ENCODE measurements at regions not wholly inside any gene's neighbourhood (a gene's known extent, or its start where the extent isn't known, plus 50 kb on each side); places are given as distances from the start of the nearest gene placed in this dataset.
"Not testable (repeated sequence)": the region's sequence is repeated elsewhere in the genome, so short reads cannot be mapped to it uniquely, and the experiment has no call there.

GRCh38 chr1:30450818-30451233, 272.6 kb downstream of the MATN1 start:
- DNase-seq, result no peak

GRCh38 chr1:30450148-30450817, 273.1 kb downstream of the MATN1 start:
- no peak for DNase-seq

DNA sequence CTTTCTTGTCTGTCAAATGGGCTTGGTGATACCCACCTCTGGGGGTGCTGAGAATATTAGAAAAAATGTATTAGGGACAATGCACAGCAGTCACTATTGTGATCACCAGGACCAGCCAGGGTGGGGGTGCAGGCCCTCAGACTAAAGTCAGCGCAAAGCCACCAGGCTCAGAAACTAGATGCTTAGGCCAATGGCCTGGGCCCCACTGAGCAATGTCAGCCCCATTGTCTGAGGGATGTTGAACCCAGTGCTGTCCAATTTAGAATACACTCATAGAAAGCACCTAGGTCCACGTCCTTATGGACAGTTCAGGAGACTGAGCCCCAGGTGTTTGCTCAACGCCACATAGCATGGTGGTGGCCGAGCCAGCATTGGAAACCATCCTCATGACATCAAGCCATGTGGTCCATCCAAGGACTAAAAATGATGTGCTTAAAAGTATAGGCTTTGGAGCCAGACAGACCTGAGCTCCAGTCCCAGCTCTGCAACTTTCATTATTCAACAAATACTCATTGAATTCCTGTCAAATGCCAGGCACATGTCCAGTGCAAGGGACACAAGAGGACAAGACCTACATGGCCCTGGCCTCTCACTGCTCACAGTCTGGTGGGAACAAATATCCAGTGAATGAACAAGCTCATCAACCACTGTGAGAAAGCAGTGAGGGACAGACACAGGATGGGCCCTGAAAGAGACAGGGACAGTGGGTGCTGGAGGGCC, 273.8 kb downstream of the MATN1 start:
- no peak for DNase-seq

DNA sequence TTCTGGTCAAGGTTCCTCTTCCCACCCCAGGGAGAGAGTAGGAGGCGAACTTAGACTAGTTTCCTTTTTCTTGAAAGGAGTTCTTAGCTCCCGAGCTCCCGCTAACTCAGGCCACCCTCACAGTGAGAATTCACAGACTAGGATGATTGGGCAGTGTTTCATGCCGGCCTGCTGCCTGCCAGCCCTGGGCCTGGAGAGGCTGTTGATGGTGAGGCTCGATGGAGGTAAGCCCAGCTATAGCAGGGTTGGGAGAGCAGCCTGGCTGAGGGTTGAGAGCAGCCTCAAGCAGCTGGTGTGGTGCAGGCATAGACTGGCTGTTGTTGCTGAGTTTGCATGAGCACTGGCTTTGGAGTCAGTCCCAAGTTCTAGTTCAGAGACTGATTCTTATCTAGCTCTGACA, 274.4 kb downstream of the MATN1 start:
- DNase-seq, result no peak

DNA sequence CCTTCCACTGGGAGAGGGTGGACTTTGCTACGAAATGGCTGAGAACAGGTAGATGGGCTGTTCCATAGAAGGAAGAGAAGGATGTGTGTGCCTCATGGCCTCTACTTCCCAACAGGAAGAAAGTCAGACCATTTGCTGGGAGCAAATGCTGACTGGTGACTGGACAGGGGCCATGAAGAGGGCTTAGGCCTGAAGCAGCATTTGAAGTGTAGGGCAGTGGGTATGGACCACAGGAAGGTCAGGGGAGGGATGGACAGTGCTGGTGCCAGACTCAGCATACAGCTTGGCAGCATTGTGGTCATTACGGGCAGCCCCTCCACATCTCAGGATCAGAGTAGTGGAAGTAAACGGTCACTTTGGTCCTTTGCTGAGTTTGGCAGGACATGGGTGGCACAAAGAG, 275.7 kb downstream of the MATN1 start:
- DNase-seq, result no peak

DNA sequence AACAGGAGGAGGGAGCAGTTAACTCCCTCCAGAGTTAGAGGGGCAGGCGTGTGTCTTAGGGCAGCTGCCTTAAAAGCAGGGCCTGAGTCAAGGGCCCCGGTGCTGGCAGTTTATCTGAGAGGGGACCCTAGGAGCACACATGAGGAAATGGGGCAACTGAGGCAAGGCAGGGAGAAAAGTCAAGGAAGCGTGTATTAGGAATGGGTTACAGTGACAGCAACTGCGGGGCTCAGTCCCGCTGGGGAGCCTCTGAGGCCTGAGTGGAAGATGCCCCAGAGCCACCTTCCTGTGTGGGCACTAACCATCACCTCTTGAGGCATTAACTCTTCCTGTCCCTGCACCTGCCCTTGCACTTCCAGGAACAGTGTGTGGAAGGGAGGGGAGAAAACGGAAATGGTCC, 276.3 kb downstream of the MATN1 start:
- DNase-seq, result no peak

GRCh38 chr1:30446508-30446907, 276.9 kb downstream of the MATN1 start:
- DNase-seq, result no peak

DNA sequence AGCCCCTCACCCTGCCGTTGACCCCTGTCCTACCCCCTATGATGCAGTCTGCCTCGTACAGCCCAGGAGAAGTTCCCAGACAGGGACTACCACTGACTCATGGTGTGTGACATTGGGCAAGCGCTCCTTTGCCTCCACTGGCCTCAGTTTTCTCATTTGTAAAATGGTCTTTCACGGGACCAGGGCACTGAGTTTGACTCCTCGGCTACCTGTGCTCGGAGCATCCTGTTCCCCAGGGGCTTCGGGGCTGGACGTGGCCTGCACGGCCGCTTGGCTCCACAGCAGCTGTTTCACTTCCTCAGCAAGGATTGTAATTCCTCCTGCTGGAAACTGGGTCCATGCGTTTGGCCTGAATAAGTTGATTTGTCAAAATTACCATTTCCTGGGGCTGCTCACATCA, 277.3 kb downstream of the MATN1 start:
- DNase-seq, result no peak

DNA sequence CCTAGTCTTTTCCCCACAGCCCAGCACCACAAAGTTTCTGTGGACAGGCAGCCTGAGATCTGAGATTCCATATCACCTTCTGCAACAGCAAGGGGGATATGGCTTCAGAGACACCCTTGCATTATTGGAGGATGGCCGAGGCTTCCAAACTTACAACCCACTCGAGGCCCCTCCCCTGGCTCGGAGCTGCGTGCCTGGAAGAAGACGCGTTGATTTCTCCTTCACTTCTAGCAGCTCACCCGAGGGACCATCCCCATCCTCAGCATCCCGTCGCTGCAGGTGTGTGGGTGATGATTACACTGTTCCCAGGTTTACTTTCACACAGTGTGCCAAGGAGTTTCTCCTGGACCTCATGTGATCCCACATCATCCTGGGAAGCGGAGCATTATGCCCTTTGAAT, 277.9 kb downstream of the MATN1 start:
- no peak for DNase-seq

DNA sequence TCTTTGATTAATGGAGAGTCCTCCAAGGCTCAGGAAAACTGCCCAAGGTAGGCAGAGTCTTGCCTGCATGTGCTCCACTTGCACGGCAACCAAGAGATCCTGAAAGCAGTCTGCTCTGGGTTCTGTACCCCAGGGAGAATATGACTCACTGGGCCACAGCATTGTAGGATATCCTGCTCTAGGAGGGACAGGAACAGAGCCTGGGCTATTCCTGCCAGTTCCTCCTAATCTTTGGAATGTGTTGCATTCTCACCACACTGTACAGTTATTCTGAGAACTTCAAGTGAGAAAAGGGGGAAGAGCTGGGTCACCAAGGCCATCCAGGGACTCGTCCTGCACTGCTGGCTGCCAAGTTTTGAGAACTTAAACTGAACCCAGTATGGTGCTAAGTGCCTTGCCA, 278.5 kb downstream of the MATN1 start:
- no peak for DNase-seq

DNA sequence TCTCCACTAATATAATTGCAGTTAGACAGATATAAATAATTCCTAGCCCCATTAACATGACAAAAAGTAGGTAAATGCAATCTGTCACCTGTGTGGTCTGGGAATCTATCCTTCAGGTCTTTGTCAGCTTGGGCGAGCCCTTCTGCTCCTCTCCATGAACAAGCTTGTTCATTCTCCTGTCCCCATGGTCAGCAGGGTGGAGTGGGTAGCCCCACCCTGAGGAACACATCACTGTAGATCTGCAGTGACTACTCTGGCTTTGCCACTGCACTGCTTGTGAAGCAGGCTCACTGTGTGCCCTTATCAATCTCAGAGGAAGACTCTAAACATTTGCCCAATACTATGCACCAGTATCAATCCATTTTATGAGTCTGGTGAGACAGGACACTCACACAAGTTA, 279.0 kb downstream of the MATN1 start:
- DNase-seq, result no peak

DNA sequence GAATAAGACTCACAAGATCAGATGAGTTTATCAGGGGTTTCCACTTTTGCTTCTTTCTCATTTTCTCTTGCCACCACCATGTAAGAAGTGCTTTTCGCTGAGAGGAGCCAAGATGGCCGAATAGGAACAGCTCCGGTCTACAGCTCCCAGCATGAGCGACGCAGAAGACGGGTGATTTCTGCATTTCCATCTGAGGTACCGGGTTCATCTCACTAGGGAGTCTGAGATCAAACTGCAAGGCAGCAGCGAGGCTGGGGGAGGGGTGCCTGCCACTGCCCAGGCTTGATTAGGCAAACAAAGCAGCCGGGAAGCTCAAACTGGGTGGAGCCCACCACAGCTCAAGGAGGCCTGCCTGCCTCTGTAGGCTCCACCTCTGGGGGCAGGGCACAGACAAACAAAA, 285.1 kb downstream of the MATN1 start:
- DNase-seq, result not testable (repeated sequence)

GRCh38 chr1:30437059-30437576, 286.3 kb downstream of the MATN1 start:
- DNase-seq, result no peak

DNA sequence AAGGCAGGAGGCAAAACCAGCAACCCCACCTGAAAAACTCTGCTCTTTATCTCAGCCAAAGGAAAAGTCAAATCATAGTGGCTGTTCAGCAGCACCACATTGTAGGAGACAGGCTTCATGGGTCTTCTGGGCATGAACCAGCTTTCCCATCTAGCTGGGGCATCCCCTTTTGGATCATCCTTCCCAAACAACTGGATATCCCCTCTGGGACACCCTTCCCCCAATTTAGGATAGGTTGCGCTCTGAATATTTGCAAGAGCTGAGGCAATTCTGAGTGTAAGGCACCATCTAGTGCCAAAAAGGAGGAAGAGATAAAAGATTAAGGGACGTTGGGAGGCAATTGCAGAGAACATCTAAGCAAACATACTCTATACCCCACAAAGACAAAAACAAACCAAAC, 295.8 kb downstream of the MATN1 start:
- no peak for DNase-seq

DNA sequence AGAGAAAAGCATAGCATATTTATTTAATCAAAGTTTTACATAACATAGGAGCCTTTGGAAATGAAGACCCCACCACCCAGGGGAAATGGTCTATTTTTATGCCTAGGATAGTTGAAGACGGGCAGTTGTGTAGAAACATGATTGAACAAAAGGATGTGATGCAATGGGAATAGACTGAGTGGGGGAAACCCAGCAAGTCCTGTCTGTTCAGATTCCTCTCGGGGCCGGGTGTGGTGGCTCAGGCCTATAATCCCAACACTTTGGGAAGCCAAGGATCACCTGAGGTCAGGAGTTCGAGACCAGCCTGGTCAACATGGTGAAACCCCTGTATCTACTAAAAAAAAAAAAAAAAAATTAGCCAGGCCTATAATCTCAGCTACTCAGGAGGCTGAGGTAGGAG, 298.3 kb downstream of the MATN1 start:
- no peak for DNase-seq

- DNase-seq, result no peak
Observed at GRCh38 chr1:30423570-30423969, 299.8 kb downstream of the MATN1 start.

DNA sequence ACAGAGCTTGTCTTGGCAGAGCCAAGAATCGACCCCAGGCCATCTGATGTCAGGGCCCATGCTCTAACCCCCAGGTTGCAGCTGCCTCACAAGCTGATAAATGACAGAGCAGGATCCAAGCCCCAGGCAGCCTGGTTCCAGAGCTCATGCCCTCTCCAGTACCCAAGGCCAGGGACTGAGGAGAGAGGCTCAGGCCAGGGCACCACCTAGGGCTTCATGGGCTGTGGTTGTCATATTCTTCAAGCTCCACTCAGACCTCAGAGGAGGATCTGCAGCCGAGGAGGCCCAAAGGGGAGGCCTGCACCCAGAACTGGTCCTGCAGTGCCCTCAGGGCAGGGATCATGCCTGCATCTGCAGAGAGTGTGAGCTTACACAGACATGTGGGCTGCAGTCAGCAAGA, 301.1 kb downstream of the MATN1 start:
- DNase-seq, result no peak

- no peak for DNase-seq
Observed at GRCh38 chr1:30420519-30421050, 302.8 kb downstream of the MATN1 start.

GRCh38 chr1:30419831-30420230, 303.6 kb downstream of the MATN1 start:
- DNase-seq, result no peak

- DNase-seq, result no peak
Observed at GRCh38 chr1:30418939-30419720, 304.3 kb downstream of the MATN1 start.

GRCh38 chr1:30418061-30418938, 305.1 kb downstream of the MATN1 start:
- DNase-seq, result no peak

- DNase-seq, result no peak
Observed at GRCh38 chr1:30417701-30418046, 305.7 kb downstream of the MATN1 start.

Measured in NCI-H1105 treated with DMSO at 0.1 percent for 48 hours (cell line).